ENCODE measurements at regions not wholly inside any gene's neighbourhood (a gene's known extent, or its start where the extent isn't known, plus 50 kb on each side); places are given as distances from the start of the nearest gene placed in this dataset.

DNA sequence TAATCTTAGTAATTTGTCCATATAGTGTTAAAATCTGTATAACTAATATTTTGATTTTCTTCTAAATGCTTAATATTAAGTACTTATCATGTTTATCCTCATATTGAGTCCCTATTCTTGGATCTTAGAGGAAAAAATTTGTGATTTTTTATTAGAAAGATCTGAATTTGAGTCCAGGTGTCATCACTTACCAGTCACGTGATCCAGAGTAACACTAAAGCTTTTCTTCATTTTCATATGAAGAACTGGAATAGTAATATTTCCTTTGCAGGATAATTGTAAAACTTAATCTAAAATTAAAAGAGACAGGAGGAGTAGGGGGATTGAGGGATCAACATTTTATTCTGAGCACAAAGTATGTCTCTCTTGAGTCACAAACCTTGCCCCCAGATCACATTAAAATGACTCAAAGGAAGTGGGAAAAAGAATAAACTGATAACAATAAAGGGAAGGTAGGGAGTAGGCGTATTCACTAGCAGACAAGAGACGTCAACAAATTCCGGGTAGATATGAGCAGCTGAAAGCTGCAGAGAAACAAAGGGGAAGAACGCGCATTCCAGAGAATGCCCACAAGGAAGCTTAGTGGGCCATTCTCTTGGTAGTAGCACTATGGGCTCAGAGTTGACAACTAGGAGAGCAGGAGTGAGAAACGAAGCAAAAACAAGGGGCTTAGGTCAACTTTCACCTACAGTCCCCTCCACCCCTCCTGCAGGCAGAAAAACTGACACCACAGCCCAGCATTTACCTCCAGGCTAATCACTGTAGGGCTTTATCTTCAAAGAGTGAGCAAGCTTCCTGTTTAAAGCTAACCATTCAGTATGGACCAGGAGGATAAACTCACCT lies 123.1 kb downstream of the SPRY2 start:
- Mint-ChIP-seq H3K4me1 (ENCODE audit: unreplicated experiment) (peaks cover 11% of the 10 kb centered on the region), H3K27ac (ENCODE audit: unreplicated experiment) (peak overlapping the region; percentile 62), H3K27me3 (ENCODE audit: unreplicated experiment) (peaks cover 2% of the 10 kb centered on the region), H3K4me3 (ENCODE audit: unreplicated experiment) (no peak overlapping the region), H3K36me3 (ENCODE audit: low read depth, unreplicated experiment) (no peaks in the 10 kb centered on the region), H3K9me3 (ENCODE audit: unreplicated experiment) (no peaks in the 10 kb centered on the region)
- no peak for DNase-seq (ENCODE audit: low spot score)
- TF ChIP-seq, protein P1, sequence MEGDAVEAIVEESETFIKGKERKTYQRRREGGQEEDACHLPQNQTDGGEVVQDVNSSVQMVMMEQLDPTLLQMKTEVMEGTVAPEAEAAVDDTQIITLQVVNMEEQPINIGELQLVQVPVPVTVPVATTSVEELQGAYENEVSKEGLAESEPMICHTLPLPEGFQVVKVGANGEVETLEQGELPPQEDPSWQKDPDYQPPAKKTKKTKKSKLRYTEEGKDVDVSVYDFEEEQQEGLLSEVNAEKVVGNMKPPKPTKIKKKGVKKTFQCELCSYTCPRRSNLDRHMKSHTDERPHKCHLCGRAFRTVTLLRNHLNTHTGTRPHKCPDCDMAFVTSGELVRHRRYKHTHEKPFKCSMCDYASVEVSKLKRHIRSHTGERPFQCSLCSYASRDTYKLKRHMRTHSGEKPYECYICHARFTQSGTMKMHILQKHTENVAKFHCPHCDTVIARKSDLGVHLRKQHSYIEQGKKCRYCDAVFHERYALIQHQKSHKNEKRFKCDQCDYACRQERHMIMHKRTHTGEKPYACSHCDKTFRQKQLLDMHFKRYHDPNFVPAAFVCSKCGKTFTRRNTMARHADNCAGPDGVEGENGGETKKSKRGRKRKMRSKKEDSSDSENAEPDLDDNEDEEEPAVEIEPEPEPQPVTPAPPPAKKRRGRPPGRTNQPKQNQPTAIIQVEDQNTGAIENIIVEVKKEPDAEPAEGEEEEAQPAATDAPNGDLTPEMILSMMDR (IDR thresholded peaks at IDR 0.05; ENCODE audit: unreplicated experiment), result no peak

DNA sequence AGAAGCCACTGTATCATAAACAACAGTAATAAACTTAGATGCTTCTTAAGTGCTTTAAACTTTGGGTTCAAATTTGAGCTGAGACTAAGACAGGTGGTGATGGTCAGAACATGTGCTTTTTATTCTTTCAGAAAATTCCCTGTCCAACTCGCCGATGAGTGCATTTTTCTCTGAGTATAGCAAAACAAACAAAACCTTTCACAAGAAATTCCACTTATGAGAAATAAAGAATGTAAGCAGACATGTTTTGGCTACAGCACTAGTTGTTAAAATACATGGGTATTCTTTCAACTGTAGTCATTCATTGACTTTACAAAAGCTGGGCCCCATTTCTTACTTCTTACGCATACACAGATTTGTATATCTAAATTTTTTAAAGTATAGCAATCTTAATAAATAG lies 125.6 kb downstream of the SPRY2 start:
- Mint-ChIP-seq H3K4me3 (ENCODE audit: unreplicated experiment) (no peak overlapping the region), H3K9me3 (ENCODE audit: unreplicated experiment) (no peaks in the 10 kb centered on the region), H3K36me3 (ENCODE audit: low read depth, unreplicated experiment) (no peaks in the 10 kb centered on the region), H3K27ac (ENCODE audit: unreplicated experiment) (no peak overlapping the region), H3K4me1 (ENCODE audit: unreplicated experiment) (peaks cover 11% of the 10 kb centered on the region), H3K27me3 (ENCODE audit: unreplicated experiment) (peaks cover 2% of the 10 kb centered on the region)
- no peak for DNase-seq (ENCODE audit: low spot score)
- TF ChIP-seq, protein P1 (IDR thresholded peaks at IDR 0.05; ENCODE audit: unreplicated experiment), result no peak

DNA sequence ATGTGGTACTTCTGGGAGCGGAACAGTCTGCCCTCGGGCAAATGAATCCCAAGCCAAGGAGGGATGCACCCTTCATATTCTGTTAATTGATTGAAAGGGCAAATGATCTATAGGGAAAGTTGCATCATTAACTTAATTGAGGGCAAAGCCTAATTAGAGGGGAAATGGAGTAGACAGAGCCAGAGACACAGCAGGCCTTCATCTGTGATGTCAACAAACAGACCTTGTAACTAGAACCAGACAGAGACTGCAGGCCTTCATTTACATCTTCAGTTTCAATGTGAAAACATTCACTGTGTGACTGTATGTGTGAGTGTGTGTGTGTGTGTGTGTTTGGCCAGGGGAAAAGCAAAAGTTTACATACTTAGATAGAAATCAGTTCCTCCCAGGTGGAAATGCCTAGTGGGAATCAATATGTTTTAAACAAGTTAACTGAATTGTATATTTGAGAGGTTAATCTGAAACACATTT lies 126.4 kb downstream of the SPRY2 start:
- TF ChIP-seq, protein P1 (IDR thresholded peaks at IDR 0.05; ENCODE audit: unreplicated experiment), result no peak
- DNase-seq (ENCODE audit: low spot score), result no peak
- peaks cover 11% of the 10 kb centered on the region for H3K4me1 Mint-ChIP-seq (ENCODE audit: unreplicated experiment)
- H3K4me3 Mint-ChIP-seq (ENCODE audit: unreplicated experiment), result no peak overlapping the region
- H3K36me3 Mint-ChIP-seq (ENCODE audit: low read depth, unreplicated experiment), result no peaks in the 10 kb centered on the region
- H3K27ac Mint-ChIP-seq (ENCODE audit: unreplicated experiment), result no peak overlapping the region
- no peaks in the 10 kb centered on the region for H3K9me3 Mint-ChIP-seq (ENCODE audit: unreplicated experiment)
- peaks cover 2% of the 10 kb centered on the region for H3K27me3 Mint-ChIP-seq (ENCODE audit: unreplicated experiment)

DNA sequence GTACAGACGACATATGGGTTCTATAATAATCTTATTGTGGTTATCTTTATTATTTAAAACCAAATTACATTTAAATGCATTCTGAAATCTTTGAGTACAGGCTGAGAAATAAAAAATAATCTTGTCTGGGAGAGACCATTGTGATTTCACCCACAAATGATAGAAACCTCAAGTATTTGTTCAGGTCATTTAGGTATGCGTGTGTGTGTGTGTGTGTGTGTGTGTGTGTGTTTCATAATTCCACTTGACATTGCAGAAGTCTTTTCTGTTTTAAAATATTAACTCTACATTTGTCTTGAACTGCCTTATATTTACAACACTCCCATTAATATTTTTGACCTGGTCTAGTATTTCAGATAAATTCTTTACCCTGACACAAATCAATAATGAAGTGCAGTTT lies 126.9 kb downstream of the SPRY2 start:
- no peak overlapping the region for H3K27ac Mint-ChIP-seq (ENCODE audit: unreplicated experiment)
- H3K4me1 Mint-ChIP-seq (ENCODE audit: unreplicated experiment), result peaks cover 11% of the 10 kb centered on the region
- H3K9me3 Mint-ChIP-seq (ENCODE audit: unreplicated experiment), result no peaks in the 10 kb centered on the region
- peaks cover 2% of the 10 kb centered on the region for H3K27me3 Mint-ChIP-seq (ENCODE audit: unreplicated experiment)
- H3K4me3 Mint-ChIP-seq (ENCODE audit: unreplicated experiment), result no peak overlapping the region
- TF ChIP-seq, protein P1 (IDR thresholded peaks at IDR 0.05; ENCODE audit: unreplicated experiment), result no peak
- H3K36me3 Mint-ChIP-seq (ENCODE audit: low read depth, unreplicated experiment), result no peaks in the 10 kb centered on the region
- DNase-seq (ENCODE audit: low spot score), result no peak

DNA sequence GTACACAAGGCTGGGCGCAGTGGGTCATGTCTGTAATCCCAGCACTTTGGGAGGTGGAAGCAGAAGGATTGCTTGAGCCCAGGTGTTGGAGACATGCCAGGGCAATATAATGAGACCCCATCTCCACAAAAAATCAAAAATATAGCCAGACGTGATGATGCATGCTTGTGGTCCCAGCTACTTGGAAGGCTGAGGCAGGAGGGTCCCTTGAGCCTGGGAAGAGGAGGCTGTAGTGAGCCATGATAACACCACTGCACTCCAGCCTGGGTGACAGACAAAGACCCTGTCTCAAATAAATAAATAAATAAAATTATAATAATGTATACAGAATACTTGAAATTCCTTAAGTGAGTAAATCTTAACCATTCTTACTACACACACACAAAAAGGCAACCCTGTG lies 127.7 kb downstream of the SPRY2 start:
- peaks cover 11% of the 10 kb centered on the region for H3K4me1 Mint-ChIP-seq (ENCODE audit: unreplicated experiment)

More for the DNA sequence above, 127.7 kb downstream of the SPRY2 start:
- H3K36me3 Mint-ChIP-seq (ENCODE audit: low read depth, unreplicated experiment), result no peaks in the 10 kb centered on the region
- TF ChIP-seq, protein P1 (IDR thresholded peaks at IDR 0.05; ENCODE audit: unreplicated experiment), result no peak
- H3K27ac Mint-ChIP-seq (ENCODE audit: unreplicated experiment), result no peak overlapping the region
- peaks cover 2% of the 10 kb centered on the region for H3K27me3 Mint-ChIP-seq (ENCODE audit: unreplicated experiment)
- H3K9me3 Mint-ChIP-seq (ENCODE audit: unreplicated experiment), result no peaks in the 10 kb centered on the region
- DNase-seq (ENCODE audit: low spot score), result no peak
- no peak overlapping the region for H3K4me3 Mint-ChIP-seq (ENCODE audit: unreplicated experiment)

Measured in endothelial cell (in vitro differentiated cells).